Esophagus muscularis mucosa (tissue), 4 donors: ENCODE measurements at regions not wholly inside any gene's neighbourhood (a gene's known extent, or its start where the extent isn't known, plus 50 kb on each side); places are given as distances from the start of the nearest gene placed in this dataset.

Experiments
- DNase-seq: peaks from one replicate; pipeline ENCODE4 v3.0.0-alpha.2; 2017; ENCODE audit errors: extremely low spot score
- H3K27ac ChIP-seq, 4 donors: fragments of 200-600 bp; sonication (generic); replicated peaks in 1 of 4; 1 replicate in 3 of 4; 2 replicates in 1 of 4; pipeline ENCODE4 v1.5.1; 2016 to 2019; ENCODE audit warnings: mild to moderate bottlenecking in 1 of 4
- H3K27me3 ChIP-seq, 4 donors: fragments of 200-600 bp; sonication (generic); one replicate each; pipeline versions ENCODE4 v1.5.1 to v1.6.0; 2016 to 2019
- H3K36me3 ChIP-seq, 4 donors: fragments of 200-600 bp; sonication (generic); one replicate each; pipeline ENCODE4 v1.5.1; 2016 to 2019
- H3K4me1 ChIP-seq, 4 donors: fragments of 200-600 bp; sonication (generic); one replicate each; pipeline ENCODE4 v1.5.1; 2016 to 2019
- H3K4me3 ChIP-seq, 4 donors: fragments of 200-600 bp; sonication (generic); 1 replicate in 2 of 4; 2 replicates in 2 of 4; pipeline ENCODE4 v1.5.1; 2016 to 2019; ENCODE audit warnings: mild to moderate bottlenecking in 4 of 4, moderate library complexity in 1 of 4
- H3K9me3 ChIP-seq, 4 donors: fragments of 200-600 bp; sonication (generic); 1 replicate in 3 of 4; 2 replicates in 1 of 4; pipeline ENCODE4 v1.5.1; 2016 to 2019
- CTCF ChIP-seq, 3 experiments: fragments of 200-600 bp in 2 of 3; fragments of 450-650 bp in 1 of 3; sonication (generic) in 2 of 3; IDR thresholded peaks; one replicate each; pipeline ENCODE4 v1.5.1; 2017 to 2019; ENCODE audit warnings: antibody characterized with exemption in 3 of 3, mild to moderate bottlenecking in 2 of 3, moderate library complexity in 1 of 3
- EP300 ChIP-seq: sonication (generic); formaldehyde crosslinking; IDR thresholded peaks from one replicate; pipeline ENCODE4 v1.6.1; 2017; ENCODE audit warnings: antibody characterized with exemption
- POLR2A ChIP-seq: fragments of 450-650 bp; IDR thresholded peaks from one replicate; pipeline ENCODE4 v1.6.1; 2017; ENCODE audit warnings: antibody characterized with exemption, moderate library complexity, mild to moderate bottlenecking, low read depth
- POLR2AphosphoS5 ChIP-seq, 2 donors: sonication (generic); formaldehyde crosslinking; IDR thresholded peaks; one replicate each; pipeline ENCODE4 v1.6.1; 2017; ENCODE audit warnings: antibody characterized with exemption in 2 of 2
- WGBS: methylation state at CpG from one replicate; pipeline ENCODE4 v1.1.5; 2018; 5-methylcytosine and 5-hydroxymethylcytosine counted together
- intact Hi-C: fragments of 100-400 bp; cut with DNase I; formaldehyde crosslinking; loops from one replicate; pipeline ENCODE4 v1.15.1; 2023

- WGBS = 46% methylated on average over 4 of the region's 4 CpGs
- Histone ChIP-seq H3K4me3 (no peak overlapping the region), H3K27ac (peak overlapping the region in 1 of 4 donors; percentile 60), H3K9me3 (no peaks in the 10 kb centered on the region), H3K27me3 (no peaks in the 10 kb centered on the region), H3K4me1 (no peaks in the 10 kb centered on the region), H3K36me3 (no peaks in the 10 kb centered on the region)
- DNase-seq = no peak
- no peak for TF ChIP-seq POLR2A
- no peak for TF ChIP-seq POLR2AphosphoS5 (IDR thresholded peaks at IDR 0.05)
- TF ChIP-seq CTCF (IDR thresholded peaks at IDR 0.05) = no peak
- TF ChIP-seq EP300 = no peak
- intact Hi-C loops = no loop called here
Observed at GRCh38 chr1:168894397-168894903, 165.4 kb upstream of the DPT start.

- intact Hi-C loops = no loop called here
- Histone ChIP-seq H3K4me1 (no peaks in the 10 kb centered on the region), H3K27me3 (no peaks in the 10 kb centered on the region), H3K36me3 (no peaks in the 10 kb centered on the region), H3K4me3 (no peak overlapping the region), H3K27ac (no peak overlapping the region), H3K9me3 (no peaks in the 10 kb centered on the region)
- no peak for DNase-seq
- 91% methylated on average over 2 of the region's 2 CpGs for WGBS
- TF ChIP-seq CTCF (IDR thresholded peaks at IDR 0.05) (no peak), POLR2AphosphoS5 (IDR thresholded peaks at IDR 0.05) (no peak)
Observed at GRCh38 chr1:168897249-168897648, 168.2 kb upstream of the DPT start.

- H3K27me3 ChIP-seq = no peaks in the 10 kb centered on the region
- no peak overlapping the region for H3K27ac ChIP-seq
- TF ChIP-seq CTCF (IDR thresholded peaks at IDR 0.05) (no peak), POLR2AphosphoS5 (IDR thresholded peaks at IDR 0.05) (no peak), POLR2A (no peak), EP300 (no peak)
- DNase-seq = no peak
- WGBS = 85% methylated on average over 2 of the region's 2 CpGs
- no peaks in the 10 kb centered on the region for H3K36me3 ChIP-seq
- intact Hi-C loops = no loop called here
- H3K4me1 ChIP-seq = no peaks in the 10 kb centered on the region
- no peak overlapping the region for H3K4me3 ChIP-seq
- no peaks in the 10 kb centered on the region for H3K9me3 ChIP-seq
Observed at GRCh38 chr1:168903237-168903830, 174.3 kb upstream of the DPT start.

GRCh38 chr1:168905633-168906032, 176.6 kb upstream of the DPT start:
- H3K27ac ChIP-seq = no peak overlapping the region
- H3K4me1 ChIP-seq = no peaks in the 10 kb centered on the region
- 95% methylated on average over 2 of the region's 2 CpGs for whole genome bisulfite sequencing
- no peak overlapping the region for H3K4me3 ChIP-seq
- intact Hi-C loops = no loop called here
- no peaks in the 10 kb centered on the region for H3K36me3 ChIP-seq
- TF ChIP-seq POLR2A (no peak), EP300 (no peak), POLR2AphosphoS5 (IDR thresholded peaks at IDR 0.05) (no peak), CTCF (IDR thresholded peaks at IDR 0.05) (no peak)
- no peaks in the 10 kb centered on the region for H3K27me3 ChIP-seq
- no peaks in the 10 kb centered on the region for H3K9me3 ChIP-seq
- DNase-seq = no peak

GRCh38 chr1:168906367-168906766, 177.4 kb upstream of the DPT start:
- no peak for DNase-seq
- H3K4me1 ChIP-seq = no peaks in the 10 kb centered on the region
- no peaks in the 10 kb centered on the region for H3K9me3 ChIP-seq
- no peaks in the 10 kb centered on the region for H3K27me3 ChIP-seq
- H3K4me3 ChIP-seq = no peak overlapping the region
- intact Hi-C loops = no loop called here
- WGBS = 79% methylated on average over 2 of the region's 2 CpGs
- H3K36me3 ChIP-seq = no peaks in the 10 kb centered on the region
- no peak overlapping the region for H3K27ac ChIP-seq
- TF ChIP-seq POLR2AphosphoS5 (IDR thresholded peaks at IDR 0.05) (no peak), CTCF (IDR thresholded peaks at IDR 0.05) (no peak), EP300 (no peak), POLR2A (no peak)
